Muscle of leg (tissue), 3 donors: ENCODE measurements at regions not wholly inside any gene's neighbourhood (a gene's known extent, or its start where the extent isn't known, plus 50 kb on each side); places are given as distances from the start of the nearest gene placed in this dataset.

Source experiments
- DNase-seq: peaks from one replicate; pipeline ENCODE4 v3.0.0; 2013
- H3K27ac ChIP-seq: one replicate; pipeline ENCODE4 v1.5.1; 2013; ENCODE audit warnings: mild to moderate bottlenecking, low read length, control low read depth
- H3K27me3 ChIP-seq: one replicate; pipeline ENCODE4 v1.6.1; 2013; ENCODE audit warnings: low read length; ENCODE audit not compliant: control insufficient read depth, insufficient read depth
- H3K36me3 ChIP-seq: one replicate; pipeline ENCODE4 v1.6.1; 2013; ENCODE audit warnings: low read length; ENCODE audit not compliant: control insufficient read depth, insufficient read depth
- H3K4me1 ChIP-seq: one replicate; pipeline ENCODE4 v1.6.1; 2013; ENCODE audit warnings: low read length; ENCODE audit not compliant: control insufficient read depth, insufficient read depth
- H3K4me3 ChIP-seq: one replicate; pipeline ENCODE4 v1.5.1; 2013; ENCODE audit warnings: low read length, control low read depth
- H3K9me3 ChIP-seq: replicated peaks from 2 replicates; pipeline ENCODE4 v1.6.1; 2013; ENCODE audit warnings: low read depth, low read length; ENCODE audit not compliant: control insufficient read depth
- WGBS: methylation state at CpG from one replicate; pipeline ENCODE4 v1.1.5; 2013; ENCODE audit warnings: missing lambda C conversion rate; ENCODE audit not compliant: insufficient coverage; 5-methylcytosine and 5-hydroxymethylcytosine counted together

- Histone ChIP-seq H3K27me3 (no peaks in the 10 kb centered on the region), H3K4me3 (no peak overlapping the region), H3K27ac (no peak overlapping the region), H3K9me3 (no peaks in the 10 kb centered on the region), H3K36me3 (no peaks in the 10 kb centered on the region), H3K4me1 (peaks cover 2% of the 10 kb centered on the region)
- DNase-seq = no peak
Observed at GRCh38 chr12:115042341-115042740, 358.4 kb upstream of the TBX3 start.

DNA sequence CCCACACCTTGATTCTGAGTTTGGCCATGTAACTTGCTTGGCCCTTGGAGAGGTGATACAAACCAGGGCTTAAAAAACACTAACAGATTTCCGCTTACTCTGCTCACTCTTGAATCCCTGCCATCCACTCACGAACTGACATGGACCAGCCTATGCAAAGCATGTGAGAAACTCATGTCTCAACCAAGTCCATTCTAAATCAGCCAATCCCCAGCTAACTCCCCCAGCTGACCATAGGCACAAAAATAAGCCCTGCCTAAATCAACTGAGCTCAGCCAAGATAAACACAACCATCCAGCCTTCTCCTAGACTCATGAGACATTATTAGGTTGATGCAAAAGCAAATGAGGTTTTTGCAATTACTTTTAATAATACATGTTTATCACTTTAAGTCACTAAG, 353.9 kb upstream of the TBX3 start:
- DNase-seq = no peak
- no peaks in the 10 kb centered on the region for H3K36me3 ChIP-seq
- H3K9me3 ChIP-seq = no peaks in the 10 kb centered on the region
- no peaks in the 10 kb centered on the region for H3K4me1 ChIP-seq
- no peak overlapping the region for H3K27ac ChIP-seq
- H3K4me3 ChIP-seq = no peak overlapping the region
- no peaks in the 10 kb centered on the region for H3K27me3 ChIP-seq
- 58% methylated on average over 2 of the region's 2 CpGs for WGBS

GRCh38 chr12:115035535-115036107, 351.6 kb upstream of the TBX3 start:
- DNase-seq = no peak
- Histone ChIP-seq H3K4me3 (no peak overlapping the region), H3K9me3 (no peaks in the 10 kb centered on the region), H3K36me3 (no peaks in the 10 kb centered on the region), H3K4me1 (no peaks in the 10 kb centered on the region), H3K27ac (no peak overlapping the region), H3K27me3 (no peaks in the 10 kb centered on the region)
- 33% methylated on average over 1 of the region's 2 CpGs for WGBS

GRCh38 chr12:115032521-115032920, 348.5 kb upstream of the TBX3 start:
- no peaks in the 10 kb centered on the region for H3K4me1 ChIP-seq
- WGBS = no CpG with 5 or more reads among the region's 3 CpGs

DNA sequence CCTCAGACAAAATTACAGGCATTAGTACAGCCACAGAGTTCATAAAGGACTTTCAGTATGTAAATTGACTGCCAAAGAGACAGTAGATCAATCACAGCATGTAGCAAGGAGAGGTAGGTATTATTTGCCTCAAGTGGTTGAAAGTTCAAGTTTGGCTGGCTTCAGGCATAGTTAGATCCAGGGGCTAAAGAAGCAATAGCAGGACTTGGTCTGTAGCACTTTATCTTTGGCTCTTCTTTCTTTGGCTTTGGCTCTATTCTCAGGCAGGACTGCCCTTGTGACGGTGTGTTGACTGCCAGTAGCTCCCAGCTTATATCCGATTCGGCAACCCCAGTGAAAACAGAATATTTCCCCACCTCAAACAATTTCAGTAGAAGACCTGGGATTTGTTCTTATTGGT, 346.0 kb upstream of the TBX3 start:
- H3K9me3 ChIP-seq = no peaks in the 10 kb centered on the region
- DNase-seq = no peak
- H3K36me3 ChIP-seq = no peaks in the 10 kb centered on the region
- H3K27me3 ChIP-seq = no peaks in the 10 kb centered on the region
- WGBS = no CpG with 5 or more reads among the region's 3 CpGs
- no peak overlapping the region for H3K27ac ChIP-seq
- H3K4me3 ChIP-seq = no peak overlapping the region
- H3K4me1 ChIP-seq = no peaks in the 10 kb centered on the region

More at GRCh38 chr12:115032521-115032920, 348.5 kb upstream of the TBX3 start:
- Histone ChIP-seq H3K27ac (no peak overlapping the region), H3K36me3 (no peaks in the 10 kb centered on the region), H3K4me3 (no peak overlapping the region), H3K9me3 (no peaks in the 10 kb centered on the region), H3K27me3 (no peaks in the 10 kb centered on the region)
- no peak for DNase-seq

DNA sequence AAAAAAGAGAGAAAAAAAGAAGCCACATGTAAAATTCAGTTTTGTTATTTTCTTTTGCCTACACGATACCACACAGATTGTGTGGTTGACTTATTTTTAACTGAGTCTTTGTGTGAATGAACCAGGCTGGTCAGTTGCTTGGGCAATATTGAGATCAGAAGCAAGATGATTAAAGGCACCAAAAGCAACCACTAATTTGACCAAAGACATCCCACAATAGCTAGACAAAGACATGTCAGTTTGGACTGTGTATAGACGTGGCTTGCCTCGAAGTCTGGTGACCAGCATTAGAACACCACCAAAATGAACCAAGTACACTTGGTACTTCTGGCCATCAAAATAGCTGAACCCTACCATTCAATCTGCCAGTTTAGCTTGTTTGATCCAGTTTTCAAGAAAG, 340.6 kb upstream of the TBX3 start:
- no peak overlapping the region for H3K4me3 ChIP-seq
- WGBS = no CpG with 5 or more reads among the region's 3 CpGs

GRCh38 chr12:115023279-115024265, 339.6 kb upstream of the TBX3 start:
- Histone ChIP-seq H3K27me3 (no peaks in the 10 kb centered on the region), H3K27ac (peak overlapping the region; percentile 77), H3K36me3 (no peaks in the 10 kb centered on the region), H3K9me3 (peaks cover 4% of the 10 kb centered on the region), H3K4me1 (peaks cover 16% of the 10 kb centered on the region), H3K4me3 (no peak overlapping the region)
- WGBS = 0% methylated on average over 2 of the region's 4 CpGs
- peak; percentile 95 for DNase-seq

More for the DNA sequence above, 340.6 kb upstream of the TBX3 start:
- DNase-seq = no peak
- no peaks in the 10 kb centered on the region for H3K36me3 ChIP-seq
- no peak overlapping the region for H3K27ac ChIP-seq
- peaks cover 4% of the 10 kb centered on the region for H3K9me3 ChIP-seq
- H3K27me3 ChIP-seq = no peaks in the 10 kb centered on the region
- H3K4me1 ChIP-seq = peaks cover 16% of the 10 kb centered on the region

GRCh38 chr12:115020091-115020490, 336.1 kb upstream of the TBX3 start:
- H3K9me3 ChIP-seq = peaks cover 4% of the 10 kb centered on the region
- DNase-seq = no peak
- peaks cover 16% of the 10 kb centered on the region for H3K4me1 ChIP-seq
- H3K4me3 ChIP-seq = no peak overlapping the region
- no peak overlapping the region for H3K27ac ChIP-seq
- no peaks in the 10 kb centered on the region for H3K36me3 ChIP-seq
- H3K27me3 ChIP-seq = no peaks in the 10 kb centered on the region

- H3K36me3 ChIP-seq = no peaks in the 10 kb centered on the region
- DNase-seq = peak; percentile 56
- no peak overlapping the region for H3K4me3 ChIP-seq
- H3K27ac ChIP-seq = no peak overlapping the region
- H3K9me3 ChIP-seq = peaks cover 4% of the 10 kb centered on the region
- H3K4me1 ChIP-seq = peaks cover 14% of the 10 kb centered on the region
- H3K27me3 ChIP-seq = no peaks in the 10 kb centered on the region
- 50% methylated on average over 1 of the region's 2 CpGs for WGBS
Observed at GRCh38 chr12:115017346-115017745, 333.4 kb upstream of the TBX3 start.

DNA sequence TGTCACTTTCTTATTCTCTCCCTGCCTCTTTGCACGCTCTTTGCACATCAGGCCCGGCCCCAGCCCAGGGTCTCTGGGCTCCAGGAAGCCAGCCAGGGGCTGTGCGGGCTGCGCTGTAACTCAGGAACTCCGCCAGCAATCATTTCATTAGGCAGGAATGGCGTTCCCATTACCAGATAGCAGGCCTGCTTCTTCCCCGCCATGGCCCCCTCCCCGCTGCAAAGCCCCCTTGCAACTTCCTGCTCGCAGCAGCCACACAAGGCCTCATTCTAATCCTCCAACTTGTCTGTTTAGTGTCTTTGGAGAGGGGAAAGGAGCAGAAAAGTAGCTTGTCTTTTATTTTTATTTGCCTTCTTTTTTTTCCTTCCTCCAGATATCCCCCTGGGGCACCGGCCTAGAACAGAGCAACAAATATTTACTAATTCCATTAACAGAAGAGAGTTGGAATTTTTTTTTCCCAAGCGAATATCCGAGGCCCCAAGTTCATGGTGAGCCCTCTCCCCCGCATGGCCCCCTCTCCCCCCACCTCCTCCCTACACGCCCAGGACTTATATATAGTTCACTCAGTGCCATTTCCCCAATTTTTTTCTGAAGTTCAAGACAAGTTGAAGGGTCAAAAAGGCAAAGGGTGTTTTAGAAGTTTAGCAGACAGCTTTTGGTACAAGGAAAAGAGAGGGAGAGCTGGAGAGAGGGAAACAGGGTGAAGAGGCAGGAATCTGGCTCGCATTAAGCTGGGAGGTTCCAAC, 329.4 kb upstream of the TBX3 start:
- Histone ChIP-seq H3K36me3 (no peaks in the 10 kb centered on the region), H3K27ac (peak overlapping the region; percentile 70), H3K4me3 (no peak overlapping the region), H3K4me1 (peaks cover 12% of the 10 kb centered on the region), H3K27me3 (no peaks in the 10 kb centered on the region), H3K9me3 (no peaks in the 10 kb centered on the region)
- 11% methylated on average over 7 of the region's 15 CpGs for WGBS
- DNase-seq = peak; percentile 90
